GM12878 (cell line): ENCODE measurements at regions not wholly inside any gene's neighbourhood (a gene's known extent, or its start where the extent isn't known, plus 50 kb on each side); places are given as distances from the start of the nearest gene placed in this dataset.
A peak's percentile ranks its signal among the peaks of the same experiment; 100 is the strongest.

Experiments
- ATAC-seq: fragments of 200-7000 bp; cut with Tn5 transposase; 3 replicates; pipeline ENCODE4 v1.9.1; 2020; ENCODE audit warnings: mild to moderate bottlenecking, moderate library complexity
- BruUV-seq: library from RNA; stranded (reverse); fragments of 400-500 nt; replicated peaks from 2 replicates; lab custom pipeline; 2021; lab: Mats Ljungman, UMichigan
- CTCF ChIA-PET: fragments of 300-600 bp; sonication (Branson Sonifier 250); formaldehyde crosslinking; extraction: SDS; loops from one replicate; lab custom pipeline; 2021; ENCODE audit warnings: inconsistent platforms; lab: Yijun Ruan, JAX
- POLR2A ChIA-PET: fragments of 350-600 bp; formaldehyde crosslinking; extraction: SDS; loops from one replicate; lab custom pipeline; 2021; ENCODE audit warnings: inconsistent platforms; lab: Charles Lee
- RAD21 ChIA-PET: fragments of 300-600 bp; sonication (Branson Sonifier 250); formaldehyde crosslinking; loops from one replicate; lab custom pipeline; 2023; ENCODE audit warnings: antibody characterized with exemption; ENCODE audit not compliant: unreplicated experiment; lab: Charles Lee
- SMC1A ChIA-PET: fragments of 300-600 bp; sonication (Branson Sonifier 250); formaldehyde crosslinking; loops from one replicate; lab custom pipeline; 2023; ENCODE audit not compliant: unreplicated experiment, uncharacterized antibody; lab: Charles Lee
- DNase-seq: peaks from one replicate; pipeline ENCODE4 v3.0.0-alpha.2; 2011; ENCODE audit warnings: low read depth, low spot score
- FAIRE-seq: peaks from 3 replicates; lab custom pipeline; 2011; peaks lifted over from hg19 to GRCh38; lab: Jason Lieb, UNC
- H2AFZ ChIP-seq: 2 replicates; pipeline ENCODE4 v1.6.0; 2011; ENCODE audit warnings: low read depth, low read length, control low read depth; ENCODE audit not compliant: control insufficient read depth
- H3K27ac ChIP-seq: 2 replicates; pipeline ENCODE4 v1.5.1; 2011; ENCODE audit warnings: control low read depth; ENCODE audit not compliant: control insufficient read depth, insufficient read depth
- H3K27me3 ChIP-seq, 2 experiments: replicated peaks in 1 of 2; 2 replicates each; pipeline versions ENCODE4 v1.6.0 to v1.6.1; 2011; ENCODE audit warnings: low read length in 1 of 2; ENCODE audit not compliant: control insufficient read depth in 2 of 2, insufficient read depth in 2 of 2
- H3K36me3 ChIP-seq, 2 experiments: 2 replicates each; pipeline ENCODE4 v1.5.1; 2011; ENCODE audit warnings: low read length in 1 of 2; ENCODE audit not compliant: control insufficient read depth in 2 of 2, insufficient read depth in 2 of 2
- H3K4me1 ChIP-seq: 2 replicates; pipeline ENCODE4 v1.6.1; 2011; ENCODE audit warnings: mild to moderate bottlenecking, low read length, moderate library complexity, mixed read lengths; ENCODE audit not compliant: control insufficient read depth, insufficient read depth
- H3K4me2 ChIP-seq: 2 replicates; pipeline ENCODE4 v1.6.0; 2011; ENCODE audit warnings: control low read depth; ENCODE audit not compliant: control insufficient read depth, insufficient read depth
- H3K4me3 ChIP-seq: fragments of 200-600 bp; sonication (generic); 2 replicates; pipeline ENCODE4 v1.5.1; 2016
- H3K79me2 ChIP-seq: 2 replicates; pipeline ENCODE4 v1.6.0; 2011; ENCODE audit warnings: low read length; ENCODE audit not compliant: control insufficient read depth, insufficient read depth
- H3K9ac ChIP-seq: 2 replicates; pipeline ENCODE4 v1.8.0; 2011; ENCODE audit warnings: low read length, control low read depth, mixed read lengths; ENCODE audit not compliant: control insufficient read depth, insufficient read depth
- H3K9me3 ChIP-seq: replicated peaks from 3 replicates; pipeline ENCODE4 v1.5.1; 2011; ENCODE audit warnings: mild to moderate bottlenecking, low read length; ENCODE audit not compliant: control insufficient read depth, insufficient read depth
- H4K20me1 ChIP-seq: 2 replicates; pipeline ENCODE4 v1.6.0; 2011; ENCODE audit not compliant: control insufficient read depth, insufficient read depth
- ASH2L ChIP-seq: fragments of 300-600, 200-600 bp; sonication (generic); IDR thresholded peaks from 2 replicates; pipeline ENCODE4 v1.6.1; 2017; ENCODE audit warnings: low read depth, mild to moderate bottlenecking, borderline replicate concordance
- EED ChIP-seq: sonication (generic); IDR thresholded peaks from 2 replicates; pipeline ENCODE4 v1.6.1; 2016; ENCODE audit warnings: antibody characterized with exemption, low read depth
- EGR1 ChIP-seq, 2 experiments: IDR thresholded peaks; 1 replicate in 1 of 2; 2 replicates in 1 of 2; pipeline ENCODE4 v1.6.1; 2011 to 2012; ENCODE audit warnings: low read depth in 2 of 2, low read length in 2 of 2, borderline replicate concordance in 1 of 2, mild to moderate bottlenecking in 1 of 2, moderate library complexity in 1 of 2
- FOS ChIP-seq: IDR thresholded peaks from 3 replicates; pipeline ENCODE4 v1.6.1; 2011; ENCODE audit warnings: borderline replicate concordance; ENCODE audit not compliant: insufficient read length; ENCODE audit errors: extremely low read depth
- FOXK2 ChIP-seq: fragments of 450-650 bp; IDR thresholded peaks from 2 replicates; pipeline ENCODE4 v1.6.1; 2017; ENCODE audit warnings: mild to moderate bottlenecking, moderate library complexity
- JUNB ChIP-seq: IDR thresholded peaks from 2 replicates; pipeline ENCODE4 v1.6.1; 2016; ENCODE audit warnings: antibody characterized with exemption, mild to moderate bottlenecking
- JUND ChIP-seq: IDR thresholded peaks from 2 replicates; pipeline ENCODE4 v1.6.1; 2012; ENCODE audit warnings: low read depth, mild to moderate bottlenecking, low read length, improper control_type of control experiment, moderate library complexity
- MTA3 ChIP-seq: IDR thresholded peaks from 2 replicates; pipeline ENCODE4 v1.6.1; 2012; ENCODE audit warnings: low read length, inconsistent platforms, borderline replicate concordance
- NRF1 ChIP-seq: conservative IDR thresholded peaks from 2 replicates; pipeline ENCODE4 v1.6.1; 2011; ENCODE audit warnings: mild to moderate bottlenecking, low read depth, low read length, improper control_type of control experiment
- RAD21 ChIP-seq: IDR thresholded peaks from 2 replicates; pipeline ENCODE4 v1.6.1; 2011; ENCODE audit warnings: mild to moderate bottlenecking, low read depth, low read length, moderate library complexity; ENCODE audit not compliant: insufficient read depth
- RELB ChIP-seq: fragments of 450-650 bp; IDR thresholded peaks from 2 replicates; pipeline ENCODE4 v1.6.1; 2017; ENCODE audit warnings: low read depth, mild to moderate bottlenecking, moderate library complexity
- SMC3 ChIP-seq: IDR thresholded peaks from 2 replicates; pipeline ENCODE4 v1.6.1; 2011; ENCODE audit warnings: low read length, improper control_type of control experiment, borderline replicate concordance
- SREBF1 ChIP-seq: IDR thresholded peaks from 2 replicates; pipeline ENCODE4 v1.6.1; 2012; ENCODE audit warnings: mild to moderate bottlenecking, low read length
- WRNIP1 ChIP-seq: IDR thresholded peaks from 2 replicates; pipeline ENCODE4 v1.6.1; 2011; ENCODE audit warnings: low read depth, low read length, improper control_type of control experiment, borderline replicate concordance
- ZNF274 ChIP-seq: IDR thresholded peaks from one replicate; pipeline ENCODE4 v1.8.0; 2011; ENCODE audit not compliant: insufficient read length, insufficient read depth
- WGBS: methylation state at CpG from one replicate; pipeline ENCODE4 v1.1.6; 2016; ENCODE audit warnings: low lambda C conversion rate; ENCODE audit not compliant: insufficient replicate concordance, insufficient coverage; ENCODE audit errors: missing lambda C conversion rate; 5-methylcytosine and 5-hydroxymethylcytosine counted together
- in situ Hi-C: fragments of 300-500 bp; cut with MboI; formaldehyde crosslinking; loops from 9 replicates; pipeline ENCODE4 v1.14.3; 2018; ENCODE audit warnings: mixed read lengths
- intact Hi-C: fragments of 100-400 bp; cut with micrococcal nuclease; formaldehyde crosslinking; loops from one replicate; pipeline ENCODE4 v1.14.2; 2022; ENCODE audit not compliant: unreplicated experiment
- TF ChIP-seq, protein P1 (sequence below): fragments of 450-650 bp; formaldehyde crosslinking; IDR thresholded peaks from 2 replicates; pipeline ENCODE4 v1.5.0; 2022; ENCODE audit warnings: mild to moderate bottlenecking, missing genetic modification characterization
- TF ChIP-seq, protein P2 (sequence below), 3 experiments: IDR thresholded peaks in 2 of 3; conservative IDR thresholded peaks in 1 of 3; 2 replicates each; pipeline ENCODE4 v1.5.1; 2011; ENCODE audit warnings: low read depth in 3 of 3, low read length in 3 of 3, mild to moderate bottlenecking in 3 of 3, control low read depth in 2 of 3, moderate library complexity in 2 of 3, inconsistent platforms in 1 of 3, mixed read lengths in 1 of 3; ENCODE audit not compliant: control insufficient read depth in 2 of 3, insufficient read depth in 1 of 3; ENCODE audit errors: extremely low read depth in 1 of 3

DNA sequence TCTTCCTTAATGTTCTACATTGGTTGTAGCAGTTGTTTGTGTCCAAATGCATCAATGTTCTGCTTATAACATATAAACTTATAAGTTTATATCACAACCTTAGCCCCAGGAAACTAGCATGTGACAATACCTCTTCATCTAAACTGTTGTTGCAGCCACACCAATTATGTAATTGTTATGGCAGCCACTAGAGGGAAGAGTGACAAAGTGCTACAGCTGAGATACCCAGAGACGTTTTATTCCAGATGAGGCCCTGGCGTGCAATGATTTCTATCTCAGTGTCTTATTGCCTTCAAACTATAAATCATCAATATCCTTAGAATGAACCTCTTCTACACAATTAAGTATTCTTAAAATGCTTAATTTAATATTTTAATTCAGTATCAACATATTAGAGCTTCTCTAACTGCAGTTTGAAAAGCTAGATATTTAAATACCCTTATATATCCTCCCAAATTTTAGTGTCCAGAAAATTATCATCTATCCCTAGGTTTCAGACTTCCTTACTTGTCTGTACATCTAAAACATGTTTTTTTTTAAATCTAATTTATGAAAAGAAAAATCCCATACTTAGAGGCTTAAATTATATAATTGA lies 171.6 kb downstream of the PCDH10 start:
- H2AFZ ChIP-seq: no peak overlapping the region
- in situ Hi-C loops: no loop called here
- peak; percentile 81 for FAIRE-seq
- no peak for TF ChIP-seq RELB
- no peak for TF ChIP-seq ASH2L
- no peak for TF ChIP-seq WRNIP1
- TF ChIP-seq JUND: no peak
- TF ChIP-seq, protein P1, sequence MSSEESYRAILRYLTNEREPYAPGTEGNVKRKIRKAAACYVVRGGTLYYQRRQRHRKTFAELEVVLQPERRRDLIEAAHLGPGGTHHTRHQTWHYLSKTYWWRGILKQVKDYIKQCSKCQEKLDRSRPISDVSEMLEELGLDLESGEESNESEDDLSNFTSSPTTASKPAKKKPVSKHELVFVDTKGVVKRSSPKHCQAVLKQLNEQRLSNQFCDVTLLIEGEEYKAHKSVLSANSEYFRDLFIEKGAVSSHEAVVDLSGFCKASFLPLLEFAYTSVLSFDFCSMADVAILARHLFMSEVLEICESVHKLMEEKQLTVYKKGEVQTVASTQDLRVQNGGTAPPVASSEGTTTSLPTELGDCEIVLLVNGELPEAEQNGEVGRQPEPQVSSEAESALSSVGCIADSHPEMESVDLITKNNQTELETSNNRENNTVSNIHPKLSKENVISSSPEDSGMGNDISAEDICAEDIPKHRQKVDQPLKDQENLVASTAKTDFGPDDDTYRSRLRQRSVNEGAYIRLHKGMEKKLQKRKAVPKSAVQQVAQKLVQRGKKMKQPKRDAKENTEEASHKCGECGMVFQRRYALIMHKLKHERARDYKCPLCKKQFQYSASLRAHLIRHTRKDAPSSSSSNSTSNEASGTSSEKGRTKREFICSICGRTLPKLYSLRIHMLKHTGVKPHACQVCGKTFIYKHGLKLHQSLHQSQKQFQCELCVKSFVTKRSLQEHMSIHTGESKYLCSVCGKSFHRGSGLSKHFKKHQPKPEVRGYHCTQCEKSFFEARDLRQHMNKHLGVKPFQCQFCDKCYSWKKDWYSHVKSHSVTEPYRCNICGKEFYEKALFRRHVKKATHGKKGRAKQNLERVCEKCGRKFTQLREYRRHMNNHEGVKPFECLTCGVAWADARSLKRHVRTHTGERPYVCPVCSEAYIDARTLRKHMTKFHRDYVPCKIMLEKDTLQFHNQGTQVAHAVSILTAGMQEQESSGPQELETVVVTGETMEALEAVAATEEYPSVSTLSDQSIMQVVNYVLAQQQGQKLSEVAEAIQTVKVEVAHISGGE (CRISPR knock-in tag): no peak
- TF ChIP-seq JUNB: no peak
- no peak for TF ChIP-seq MTA3
- TF ChIP-seq ZNF274: no peak
- no peak for TF ChIP-seq EED
- TF ChIP-seq SREBF1: no peak
- TF ChIP-seq EGR1 (IDR thresholded peaks at IDR 0.05; ENCODE audit: borderline replicate concordance in 1 of 2, low read depth in 2 of 2, low read length in 2 of 2): no peak
- TF ChIP-seq RAD21: peak; percentile 44; the same call in 1 of the 2 replicates
- no peak for TF ChIP-seq FOXK2
- TF ChIP-seq FOS: no peak
- TF ChIP-seq SMC3: peak; percentile 44; the same call in 1 of the 2 replicates
- no peak for TF ChIP-seq NRF1
- TF ChIP-seq, protein P2, sequence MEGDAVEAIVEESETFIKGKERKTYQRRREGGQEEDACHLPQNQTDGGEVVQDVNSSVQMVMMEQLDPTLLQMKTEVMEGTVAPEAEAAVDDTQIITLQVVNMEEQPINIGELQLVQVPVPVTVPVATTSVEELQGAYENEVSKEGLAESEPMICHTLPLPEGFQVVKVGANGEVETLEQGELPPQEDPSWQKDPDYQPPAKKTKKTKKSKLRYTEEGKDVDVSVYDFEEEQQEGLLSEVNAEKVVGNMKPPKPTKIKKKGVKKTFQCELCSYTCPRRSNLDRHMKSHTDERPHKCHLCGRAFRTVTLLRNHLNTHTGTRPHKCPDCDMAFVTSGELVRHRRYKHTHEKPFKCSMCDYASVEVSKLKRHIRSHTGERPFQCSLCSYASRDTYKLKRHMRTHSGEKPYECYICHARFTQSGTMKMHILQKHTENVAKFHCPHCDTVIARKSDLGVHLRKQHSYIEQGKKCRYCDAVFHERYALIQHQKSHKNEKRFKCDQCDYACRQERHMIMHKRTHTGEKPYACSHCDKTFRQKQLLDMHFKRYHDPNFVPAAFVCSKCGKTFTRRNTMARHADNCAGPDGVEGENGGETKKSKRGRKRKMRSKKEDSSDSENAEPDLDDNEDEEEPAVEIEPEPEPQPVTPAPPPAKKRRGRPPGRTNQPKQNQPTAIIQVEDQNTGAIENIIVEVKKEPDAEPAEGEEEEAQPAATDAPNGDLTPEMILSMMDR (IDR thresholded peaks at IDR 0.05 in 2 of 3, conservative IDR thresholded peaks at IDR 0.05 in 1 of 3; ENCODE audit: control insufficient read depth in 2 of 3, extremely low read depth in 1 of 3, insufficient read depth in 1 of 3, low read depth in 3 of 3, low read length in 3 of 3): peak; percentile 56 to 60 (median 57)

More for the DNA sequence above, 171.6 kb downstream of the PCDH10 start:
- Histone ChIP-seq H3K27ac (no peak overlapping the region), H3K9ac (no peak overlapping the region), H3K27me3 (no peaks in the 10 kb centered on the region), H3K79me2 (no peaks in the 10 kb centered on the region), H3K9me3 (no peaks in the 10 kb centered on the region), H3K36me3 (no peaks in the 10 kb centered on the region), H4K20me1 (no peaks in the 10 kb centered on the region), H3K4me1 (no peaks in the 10 kb centered on the region), H3K4me3 (no peak overlapping the region), H3K4me2 (no peak overlapping the region)
- SMC1A ChIA-PET: interaction anchor here (1.2 to 1.5 kb wide), 3 partner anchors 11 to 1609 kb away, joined by 3 to 4 read pairs (median 4); no protein-coding TSS in a partner anchor
- POLR2A ChIA-PET: no interaction called here
- WGBS: 5% methylated on average over 2 of the region's 2 CpGs
- RAD21 ChIA-PET: interaction anchor here (1.5 to 2.8 kb wide), 3 partner anchors 166 to 518 kb away, joined by 5 to 12 read pairs (median 10); no protein-coding TSS in a partner anchor
- BruUV-seq: no TSS peak
- peak; percentile 87 for ATAC-seq
- no peak for DNase-seq
- CTCF ChIA-PET: interaction anchor here (0.7 to 3.4 kb wide), 5 partner anchors 11 to 641 kb away, joined by 3 to 14 read pairs (median 5); no protein-coding TSS in a partner anchor
- intact Hi-C loops: no loop called here
